ENCODE measurements at regions not wholly inside any gene's neighbourhood (a gene's known extent, or its start where the extent isn't known, plus 50 kb on each side); places are given as distances from the start of the nearest gene placed in this dataset.

DNA sequence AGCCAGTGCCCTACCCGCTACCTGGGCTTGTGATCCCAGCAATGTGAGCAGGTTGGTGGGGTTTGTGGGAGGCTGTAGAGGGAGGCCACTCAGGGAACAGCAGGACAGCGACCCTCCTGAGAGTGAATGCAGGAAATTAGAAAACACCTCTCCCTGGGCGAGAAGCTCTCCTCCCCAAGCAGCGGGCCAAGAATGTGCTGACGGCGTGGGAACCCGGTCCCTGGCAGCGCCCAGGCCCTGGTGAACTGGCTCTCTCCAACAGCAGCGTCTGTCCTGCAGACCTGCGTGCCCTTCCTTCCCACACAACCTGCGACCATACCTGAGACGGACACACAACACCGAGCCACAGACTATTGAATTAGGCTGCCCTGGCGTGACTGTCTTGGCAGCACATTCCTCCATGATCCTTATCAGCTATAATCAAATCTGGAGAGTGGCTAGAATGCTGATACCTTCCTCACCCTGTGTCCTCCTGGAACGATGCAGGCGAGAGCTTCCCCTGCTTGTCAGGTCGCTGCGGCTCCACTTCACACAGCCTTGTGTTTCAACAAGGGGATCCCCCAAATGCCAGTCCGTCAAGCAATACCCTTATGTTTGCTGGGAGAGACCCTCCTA lies 114.8 kb upstream of the GSC start:
- CTCF ChIA-PET (ENCODE audit: partially characterized antibody) = interaction anchor here (1.4 kb wide), 1 partner anchor 19 kb away, joined by 3 read pairs; no protein-coding TSS in a partner anchor
- H3K27me3 ChIP-seq (replicated peaks in 1 of 4; ENCODE audit: control insufficient read depth in 3 of 4, extremely low read depth in 1 of 4, insufficient read depth in 3 of 4, low read length in 3 of 4) = no peaks in the 10 kb centered on the region
- FAIRE-seq = no peak
- no peak overlapping the region for H3K27ac ChIP-seq (ENCODE audit: low read depth, low read length)
- H3K18ac ChIP-seq (ENCODE audit: extremely low read depth, low read length) = no peak overlapping the region; the same call in 1 of the 2 replicates
- H3K4me3 ChIP-seq (ENCODE audit: extremely low read depth in 1 of 4, insufficient read depth in 2 of 4, low read depth in 3 of 4, low read length in 4 of 4) = no peak overlapping the region
- no peak overlapping the region for H3K56ac ChIP-seq (replicated peaks; ENCODE audit: insufficient read length, low read depth, low read length)
- H3K23ac ChIP-seq (ENCODE audit: insufficient read length) = no peak overlapping the region
- H3K9me3 ChIP-seq (ENCODE audit: insufficient read depth in 2 of 2, low read depth in 1 of 2, low read length in 1 of 2) = no peaks in the 10 kb centered on the region
- H4K20me1 ChIP-seq (replicated peaks in 1 of 2; ENCODE audit: control insufficient read depth in 1 of 2, insufficient read depth in 2 of 2, low read length in 2 of 2) = peaks cover 0 to 5% of the 10 kb centered on the region in 2 experiments
- H3K23me2 ChIP-seq (ENCODE audit: low read depth, low read length) = peaks cover 4% of the 10 kb centered on the region
- H2AK5ac ChIP-seq (ENCODE audit: low read depth, low read length) = 0 out of 2 replicates have a peak overlapping the region, but pooled peaks have one; percentile 8
- no peak overlapping the region for H2BK20ac ChIP-seq (ENCODE audit: low read length)
- H3K79me1 ChIP-seq (ENCODE audit: low read depth, low read length) = no peaks in the 10 kb centered on the region
- H3K4me2 ChIP-seq (ENCODE audit: insufficient read depth in 1 of 2, low read depth in 2 of 2, low read length in 2 of 2) = no peak overlapping the region
- no peak overlapping the region for H3K14ac ChIP-seq (ENCODE audit: insufficient read length)
- POLR2A ChIA-PET (ENCODE audit: partially characterized antibody) = no interaction called here
- H4K8ac ChIP-seq (ENCODE audit: extremely low read depth, insufficient read depth, low read length) = peak overlapping the region; percentile 31; the same call in 1 of the 2 replicates
- H2AFZ ChIP-seq (ENCODE audit: low read length) = no peak overlapping the region
- no peaks in the 10 kb centered on the region for H3K36me3 ChIP-seq (ENCODE audit: control insufficient read depth in 2 of 4, insufficient read depth in 4 of 4, low read length in 3 of 4)
- 88% methylated on average over 18 of the region's 19 CpGs; no CpG with 5 or more reads in 1 of the 2 experiments for WGBS, 2 experiments (ENCODE audit: extremely low coverage in 1 of 2, insufficient coverage in 1 of 2, insufficient read length in 1 of 2, insufficient replicate concordance in 2 of 2, low coverage in 1 of 2, low lambda C conversion rate in 2 of 2, missing lambda C conversion rate in 1 of 2)
- H3K9ac ChIP-seq (replicated peaks in 1 of 4; ENCODE audit: extremely low read depth in 1 of 4, low read depth in 3 of 4, low read length in 3 of 4) = no peak overlapping the region
- no peak overlapping the region for H2BK15ac ChIP-seq (ENCODE audit: low read length)
- no peaks in the 10 kb centered on the region for H3K4me1 ChIP-seq (replicated peaks in 1 of 4; ENCODE audit: control insufficient read depth in 3 of 4, insufficient read depth in 4 of 4, low read length in 3 of 4)
- no peak overlapping the region for H2BK120ac ChIP-seq (replicated peaks; ENCODE audit: low read depth, low read length)
- no peak overlapping the region for H2BK12ac ChIP-seq (ENCODE audit: low read depth, low read length)
- no peak overlapping the region for H3K4ac ChIP-seq (replicated peaks; ENCODE audit: insufficient read length, low read depth, low read length)
- no peak overlapping the region for H2BK5ac ChIP-seq (ENCODE audit: low read depth, low read length)
- no peak overlapping the region for H4K91ac ChIP-seq (replicated peaks; ENCODE audit: insufficient read length, low read length)
- 0 out of 4 replicates have a peak, but pooled peaks cover 0 to 3% of the 10 kb centered on the region in 2 experiments for H3K79me2 ChIP-seq (ENCODE audit: control insufficient read depth in 1 of 2, insufficient read depth in 2 of 2, low read length in 2 of 2)
- DNase-seq (ENCODE audit: low read depth in 1 of 2, low spot score in 2 of 2) = no peak
- no peak overlapping the region for H4K5ac ChIP-seq (ENCODE audit: insufficient read length, low read depth, low read length)
- TF ChIP-seq SRF (IDR thresholded peaks at IDR 0.05; ENCODE audit: low read depth, low read length) (no peak), TAF7 (optimal IDR thresholded peaks at IDR 0.05; ENCODE audit: borderline replicate concordance, low read depth, low read length) (no peak)

Data from H1 (cell line).